HFF-Myc (cell line): ENCODE measurements at regions not wholly inside any gene's neighbourhood (a gene's known extent, or its start where the extent isn't known, plus 50 kb on each side); places are given as distances from the start of the nearest gene placed in this dataset.

Experiments used
- DNase-seq: peaks from one replicate; pipeline ENCODE4 v3.0.0-alpha.2; 2011; ENCODE audit warnings: low read depth; ENCODE audit errors: extremely low read depth
- H3K4me3 ChIP-seq: replicated peaks from 2 replicates; pipeline ENCODE4 v1.5.1; 2011; ENCODE audit warnings: low read depth, mild to moderate bottlenecking, control low read depth, low read length
- CTCF ChIP-seq: IDR thresholded peaks from 2 replicates; pipeline ENCODE4 v1.5.1; 2012; ENCODE audit warnings: mild to moderate bottlenecking, low read depth, low read length, control low read depth; ENCODE audit errors: missing control alignments

GRCh38 chr5:124453221-124454051 is 293.0 kb downstream of the ZNF608 start:
- no peak overlapping the region for H3K4me3 ChIP-seq
- DNase-seq: no peak

GRCh38 chr5:124452412-124452811 is 294.0 kb downstream of the ZNF608 start:
- no peak overlapping the region for H3K4me3 ChIP-seq
- no peak for TF ChIP-seq CTCF
- DNase-seq: no peak

More at GRCh38 chr5:124453221-124454051, 293.0 kb downstream of the ZNF608 start:
- no peak for TF ChIP-seq CTCF

- no peak for DNase-seq
- H3K4me3 ChIP-seq: no peak overlapping the region
- no peak for TF ChIP-seq CTCF
Measured at GRCh38 chr5:124451721-124452383, 294.6 kb downstream of the ZNF608 start.

- no peak for TF ChIP-seq CTCF
- no peak overlapping the region for H3K4me3 ChIP-seq
- DNase-seq: no peak
Measured at GRCh38 chr5:124446120-124446519, 300.3 kb downstream of the ZNF608 start.

GRCh38 chr5:124445070-124445619 is 301.3 kb downstream of the ZNF608 start:
- no peak for TF ChIP-seq CTCF
- H3K4me3 ChIP-seq: no peak overlapping the region
- DNase-seq: no peak

GRCh38 chr5:124444147-124444775 is 302.2 kb downstream of the ZNF608 start:
- DNase-seq: no peak
- H3K4me3 ChIP-seq: no peak overlapping the region
- no peak for TF ChIP-seq CTCF
